ENCODE measurements at regions not wholly inside any gene's neighbourhood (a gene's known extent, or its start where the extent isn't known, plus 50 kb on each side); places are given as distances from the start of the nearest gene placed in this dataset.

DNA sequence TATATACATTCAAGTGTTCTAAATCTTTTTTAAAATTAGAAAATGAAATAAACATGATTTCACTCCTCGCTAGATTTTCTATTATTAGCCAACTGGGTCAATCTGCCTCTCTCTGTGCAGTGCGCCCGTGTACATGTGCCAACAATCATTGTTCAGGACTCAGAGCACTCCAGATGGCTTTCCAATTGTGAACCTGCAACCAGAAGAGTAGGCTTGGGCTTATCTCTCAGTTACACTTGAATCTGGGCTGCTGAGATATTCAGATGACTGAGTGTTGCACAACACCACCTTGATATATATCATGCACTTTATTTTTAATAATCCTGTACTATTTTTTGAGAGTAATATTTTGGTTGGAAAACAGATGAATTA is 184.0 kb upstream of the FSTL5 start:
- TF ChIP-seq, protein P1, sequence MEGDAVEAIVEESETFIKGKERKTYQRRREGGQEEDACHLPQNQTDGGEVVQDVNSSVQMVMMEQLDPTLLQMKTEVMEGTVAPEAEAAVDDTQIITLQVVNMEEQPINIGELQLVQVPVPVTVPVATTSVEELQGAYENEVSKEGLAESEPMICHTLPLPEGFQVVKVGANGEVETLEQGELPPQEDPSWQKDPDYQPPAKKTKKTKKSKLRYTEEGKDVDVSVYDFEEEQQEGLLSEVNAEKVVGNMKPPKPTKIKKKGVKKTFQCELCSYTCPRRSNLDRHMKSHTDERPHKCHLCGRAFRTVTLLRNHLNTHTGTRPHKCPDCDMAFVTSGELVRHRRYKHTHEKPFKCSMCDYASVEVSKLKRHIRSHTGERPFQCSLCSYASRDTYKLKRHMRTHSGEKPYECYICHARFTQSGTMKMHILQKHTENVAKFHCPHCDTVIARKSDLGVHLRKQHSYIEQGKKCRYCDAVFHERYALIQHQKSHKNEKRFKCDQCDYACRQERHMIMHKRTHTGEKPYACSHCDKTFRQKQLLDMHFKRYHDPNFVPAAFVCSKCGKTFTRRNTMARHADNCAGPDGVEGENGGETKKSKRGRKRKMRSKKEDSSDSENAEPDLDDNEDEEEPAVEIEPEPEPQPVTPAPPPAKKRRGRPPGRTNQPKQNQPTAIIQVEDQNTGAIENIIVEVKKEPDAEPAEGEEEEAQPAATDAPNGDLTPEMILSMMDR (IDR thresholded peaks at IDR 0.05): no peak
- TF ChIP-seq POLR2A (IDR thresholded peaks at IDR 0.05): no peak
